ENCODE measurements at regions not wholly inside any gene's neighbourhood (a gene's known extent, or its start where the extent isn't known, plus 50 kb on each side); places are given as distances from the start of the nearest gene placed in this dataset.
"Not testable (repeated sequence)": the region's sequence is repeated elsewhere in the genome, so short reads cannot be mapped to it uniquely, and the experiment has no call there.

DNA sequence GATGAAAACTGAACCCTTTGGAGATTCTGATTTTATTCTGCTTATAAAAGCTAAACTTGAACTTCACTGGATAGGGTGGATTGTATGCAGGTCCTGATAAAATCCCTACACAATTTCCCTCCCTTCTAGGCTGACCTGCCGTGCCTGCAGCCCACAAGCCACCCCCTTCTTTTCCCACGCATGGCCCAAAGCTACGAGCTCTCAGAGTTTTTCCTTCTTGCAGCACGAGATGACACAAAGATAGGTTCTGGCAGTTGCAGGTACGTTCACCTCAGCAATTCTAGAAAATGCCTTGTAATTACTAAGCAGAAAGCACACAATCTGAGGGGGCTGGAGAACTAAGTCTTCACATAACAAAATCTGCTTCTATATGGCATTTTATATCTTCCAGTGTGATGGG is 110.6 kb upstream of the ATP8B1 start:
- no peak for DNase-seq

DNA sequence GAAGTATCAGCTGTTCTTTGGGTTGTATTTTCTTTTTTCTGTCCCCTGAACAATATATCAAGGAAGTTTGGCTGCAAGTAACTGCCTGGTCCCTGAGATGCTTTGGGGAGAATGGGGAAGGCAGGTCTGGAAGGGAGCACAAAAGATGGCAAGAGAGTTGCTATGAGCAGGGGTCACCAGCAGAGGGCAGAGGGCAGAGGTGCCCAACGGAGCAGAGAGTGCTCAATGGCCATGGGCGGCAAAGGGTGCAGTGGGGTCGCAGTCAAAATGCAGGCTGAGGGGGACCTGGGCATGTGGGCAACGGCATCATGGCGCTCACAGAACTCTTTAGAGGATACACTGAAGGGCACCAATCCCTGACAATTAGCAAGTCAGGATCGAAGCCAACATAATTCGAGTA is 107.7 kb upstream of the ATP8B1 start:
- no peak for DNase-seq

DNA sequence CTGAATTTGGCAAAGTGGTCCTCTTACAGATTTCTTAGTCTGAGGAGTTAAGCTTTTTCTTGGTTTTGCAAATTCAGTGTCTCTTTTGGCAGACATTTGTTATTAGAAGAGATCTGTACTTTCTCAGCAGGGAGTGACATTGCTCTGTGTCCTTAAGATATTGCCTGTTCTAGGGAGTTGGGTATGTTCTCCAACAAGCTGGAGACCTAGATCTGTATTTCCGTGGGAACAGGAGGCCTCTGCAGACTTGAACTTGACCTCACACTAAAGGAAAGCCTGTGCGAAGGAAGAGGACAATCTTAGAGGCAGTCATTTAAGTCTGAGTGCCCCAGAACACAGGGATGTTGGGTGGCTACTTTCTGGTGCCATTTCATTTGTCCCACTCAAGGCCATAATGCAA is 107.0 kb upstream of the ATP8B1 start:
- DNase-seq: no peak

DNA sequence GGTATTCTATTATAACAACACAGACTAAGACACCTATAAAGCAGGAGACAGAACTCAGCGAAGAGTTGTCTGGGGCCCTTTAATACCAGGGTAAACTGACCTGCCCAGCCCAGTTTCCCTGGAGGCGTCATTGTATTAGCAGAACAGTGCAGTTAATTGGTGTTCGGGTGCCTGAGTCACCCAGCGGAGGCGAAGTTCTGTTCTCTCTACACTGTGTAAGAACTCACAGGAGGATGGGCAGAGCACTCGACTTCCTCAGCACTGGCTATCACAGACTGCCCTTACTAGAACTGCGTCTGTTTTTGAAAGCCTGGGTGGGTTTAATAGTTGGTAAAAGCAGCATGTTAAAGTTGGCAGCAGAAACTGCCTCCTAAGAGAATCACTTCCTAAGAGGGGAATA is 106.5 kb upstream of the ATP8B1 start:
- DNase-seq: no peak

DNA sequence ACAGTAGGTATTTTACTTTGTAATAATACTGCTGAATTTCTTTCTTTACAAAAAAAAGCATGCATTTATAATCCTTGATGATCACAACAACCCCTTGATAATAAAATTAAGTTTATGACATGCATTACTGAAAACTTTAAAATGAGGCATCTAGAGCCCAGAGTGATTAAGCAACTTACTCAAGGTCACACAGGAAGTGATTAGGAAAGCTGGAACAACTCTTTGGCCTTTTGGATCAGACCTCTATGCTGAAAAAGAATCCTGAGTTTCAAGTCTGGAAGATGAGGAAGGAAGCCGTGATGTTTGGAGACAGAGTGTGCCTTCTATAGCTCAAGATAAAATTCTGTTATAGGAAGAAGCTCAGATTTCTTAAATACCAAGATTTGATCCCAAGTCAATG is 105.0 kb upstream of the ATP8B1 start:
- no peak for DNase-seq

DNA sequence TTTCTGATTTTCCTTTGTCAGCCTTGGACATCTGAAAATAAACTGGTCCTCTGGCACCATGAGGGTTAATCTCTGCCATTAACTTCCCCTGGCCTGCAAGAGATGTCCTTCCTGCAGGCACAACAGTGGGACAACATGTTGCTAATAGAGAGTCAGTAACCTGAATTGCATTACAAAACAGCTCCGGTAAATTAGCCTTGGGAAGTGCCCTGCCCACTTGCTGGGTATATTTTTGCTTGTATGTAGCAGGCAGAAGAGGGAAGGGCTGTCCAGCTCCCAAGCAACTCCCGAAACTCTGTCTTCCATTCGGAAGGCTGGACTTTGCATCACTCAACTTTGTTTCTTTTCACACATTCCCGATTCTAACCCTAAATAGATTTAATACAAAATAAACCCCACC is 104.4 kb upstream of the ATP8B1 start:
- no peak for DNase-seq

DNA sequence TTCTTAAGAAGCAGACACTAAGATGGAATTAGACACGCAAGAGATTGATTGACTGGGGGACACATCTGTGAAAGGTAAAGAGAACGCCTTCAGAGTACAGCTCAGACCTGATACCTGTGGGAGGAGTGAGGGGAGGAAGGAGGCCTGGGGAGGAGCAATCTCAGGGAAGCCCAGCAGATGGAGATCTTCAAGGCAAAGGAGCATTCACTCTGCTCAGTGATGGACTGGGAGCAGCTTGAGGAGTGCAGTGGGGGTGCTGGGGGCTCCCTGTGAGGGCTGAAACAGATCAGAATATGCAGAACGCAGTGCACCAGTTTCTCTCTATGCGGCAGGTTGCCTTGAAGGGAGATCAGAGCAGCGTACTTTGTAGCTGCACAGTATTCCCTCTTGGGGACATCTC is 103.7 kb upstream of the ATP8B1 start:
- DNase-seq: no peak

DNA sequence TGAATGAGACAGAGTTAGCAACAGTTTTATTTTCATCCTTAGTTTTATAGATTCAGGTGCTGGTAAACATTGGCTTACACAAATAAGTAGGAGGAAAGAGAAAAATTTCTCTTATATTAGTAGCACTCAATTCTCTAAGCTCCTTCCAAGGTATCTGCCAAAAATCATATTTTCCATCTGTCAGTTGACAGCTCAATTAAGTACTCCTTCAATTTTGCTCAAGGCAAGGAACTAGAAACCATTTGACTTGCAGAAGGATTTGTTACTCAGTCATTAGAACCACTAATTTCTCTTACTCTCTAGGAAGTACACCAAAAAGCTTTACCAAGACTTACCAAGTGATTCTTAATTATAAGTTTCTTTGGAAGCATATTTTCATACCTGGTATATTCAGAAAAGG is 101.4 kb upstream of the ATP8B1 start:
- DNase-seq: no peak

DNA sequence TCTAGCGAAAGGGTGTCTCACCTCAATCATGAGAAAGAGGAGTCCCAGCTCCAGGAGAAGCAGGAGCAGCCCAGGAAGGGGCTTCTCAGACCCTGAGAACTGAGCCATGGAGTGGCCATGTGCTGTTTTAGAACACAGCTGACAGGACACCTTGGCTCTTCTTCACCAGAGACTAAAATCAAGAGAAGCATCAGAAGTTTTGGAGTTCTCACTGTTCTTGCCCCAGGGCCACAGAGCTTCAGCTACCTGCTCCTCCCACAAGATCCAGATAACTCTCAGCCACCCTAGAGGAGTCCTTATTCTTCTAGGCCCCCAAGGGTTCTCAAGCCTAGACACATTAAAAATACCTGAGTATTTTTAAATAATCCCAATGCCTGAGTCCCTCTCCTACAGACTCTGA is 99.6 kb upstream of the ATP8B1 start:
- no peak for DNase-seq

DNA sequence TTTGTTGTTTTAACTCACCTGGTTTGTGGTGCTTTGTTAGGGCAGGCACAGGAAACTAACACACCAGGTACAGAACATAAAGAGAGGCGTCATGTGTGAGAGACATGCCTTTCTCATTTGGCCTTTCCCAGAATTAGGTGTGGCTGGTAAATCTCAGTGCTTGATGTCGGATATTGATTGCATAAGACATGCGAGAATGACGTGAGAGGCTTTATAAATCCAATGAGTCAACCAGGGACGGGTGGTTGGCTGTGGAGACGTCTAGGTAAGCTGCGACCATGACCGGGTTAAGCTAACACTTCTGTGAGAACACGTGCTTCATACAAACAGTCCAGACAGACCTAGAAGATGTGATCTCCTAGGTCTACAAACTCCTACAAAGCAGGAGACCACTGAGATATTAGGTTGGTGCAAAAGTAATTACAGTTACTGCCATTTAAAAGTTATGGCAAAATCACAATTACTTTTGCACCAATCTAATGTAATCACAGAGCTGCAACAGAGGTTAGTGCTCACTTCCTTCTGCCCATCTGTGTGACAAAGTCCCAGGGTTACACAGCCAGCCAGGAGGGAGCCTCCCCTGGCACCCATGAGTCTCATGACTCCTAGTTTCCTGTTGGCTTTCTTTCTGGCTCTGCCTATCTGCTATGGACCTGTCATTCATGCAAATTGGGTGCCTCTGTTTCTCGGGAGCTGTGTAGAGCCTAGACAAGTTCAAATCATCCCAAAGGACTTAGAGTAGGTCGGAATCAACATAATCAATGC is 98.9 kb upstream of the ATP8B1 start:
- no peak for DNase-seq

DNA sequence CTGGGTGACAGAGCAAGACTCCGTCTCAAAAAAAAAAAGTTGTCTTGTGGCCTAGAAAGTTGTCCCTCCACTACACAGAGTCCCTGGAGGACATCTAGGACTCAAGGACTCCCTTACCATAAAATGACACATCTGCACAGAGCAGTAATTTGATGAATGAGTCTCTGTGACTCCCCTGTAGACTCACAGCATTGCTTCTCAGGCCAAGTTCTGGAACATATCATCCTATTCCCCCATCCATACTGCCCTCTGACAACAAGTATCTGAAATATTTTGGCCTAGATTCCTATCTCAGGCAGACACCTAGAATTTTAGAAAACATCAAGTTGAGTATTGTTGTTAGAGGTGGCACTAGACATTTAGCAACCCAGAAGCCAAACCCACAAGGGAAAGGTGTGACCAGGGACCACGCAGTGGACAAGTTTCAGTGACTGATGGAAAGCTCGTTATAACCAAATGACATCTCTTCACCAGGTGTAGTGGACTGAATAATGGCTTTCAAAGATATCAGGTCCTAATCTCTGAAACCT is 97.9 kb upstream of the ATP8B1 start:
- no peak for DNase-seq

DNA sequence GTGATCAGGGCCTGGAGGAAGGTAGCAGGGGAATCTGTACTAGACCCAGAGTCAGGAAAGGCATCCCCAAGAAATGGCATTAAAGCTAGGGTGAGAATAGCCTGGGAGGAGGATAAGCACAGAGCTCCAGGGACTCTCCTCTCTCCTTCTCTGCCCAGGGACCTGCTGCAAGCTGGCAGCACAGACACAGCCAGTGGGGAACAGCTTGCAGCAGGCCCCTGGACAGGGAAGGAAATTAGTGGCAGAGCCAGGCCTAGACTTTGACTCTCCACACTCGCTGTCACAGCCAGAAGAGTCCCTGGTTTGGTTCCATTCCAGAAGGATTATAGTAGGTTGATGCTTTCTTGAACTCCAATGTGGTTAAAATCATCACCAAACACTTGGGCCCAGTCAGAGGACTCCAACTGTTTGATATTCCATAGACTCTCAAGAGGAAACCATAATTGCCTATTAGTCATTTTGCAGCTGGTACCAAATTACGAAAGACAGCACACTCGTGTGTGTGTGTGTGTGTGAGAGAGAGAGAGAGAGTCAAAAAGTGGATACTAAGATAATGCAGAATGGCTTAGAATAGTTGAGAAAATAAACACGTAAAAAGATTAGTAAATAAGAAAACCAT is 95.5 kb upstream of the ATP8B1 start:
- DNase-seq: no peak

DNA sequence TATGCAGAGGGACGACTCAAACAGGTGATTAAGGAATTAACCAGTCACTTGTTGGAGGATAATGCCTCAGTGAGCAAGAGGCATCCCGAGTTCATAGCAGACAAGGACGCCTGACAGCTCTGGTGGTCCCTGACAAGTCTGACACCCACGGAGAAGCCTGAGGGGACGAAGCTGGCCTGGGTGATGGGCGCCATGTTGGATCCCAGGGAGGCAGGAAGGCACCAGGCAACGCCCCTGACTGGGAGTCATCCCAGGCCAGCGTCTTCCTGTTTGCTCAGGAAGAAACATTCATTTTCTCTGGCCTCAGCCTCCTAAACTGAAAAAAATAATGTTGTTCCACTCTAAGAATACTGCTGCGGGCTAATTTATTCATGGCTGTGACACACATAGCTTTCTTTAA is 92.1 kb upstream of the ATP8B1 start:
- DNase-seq: no peak

DNA sequence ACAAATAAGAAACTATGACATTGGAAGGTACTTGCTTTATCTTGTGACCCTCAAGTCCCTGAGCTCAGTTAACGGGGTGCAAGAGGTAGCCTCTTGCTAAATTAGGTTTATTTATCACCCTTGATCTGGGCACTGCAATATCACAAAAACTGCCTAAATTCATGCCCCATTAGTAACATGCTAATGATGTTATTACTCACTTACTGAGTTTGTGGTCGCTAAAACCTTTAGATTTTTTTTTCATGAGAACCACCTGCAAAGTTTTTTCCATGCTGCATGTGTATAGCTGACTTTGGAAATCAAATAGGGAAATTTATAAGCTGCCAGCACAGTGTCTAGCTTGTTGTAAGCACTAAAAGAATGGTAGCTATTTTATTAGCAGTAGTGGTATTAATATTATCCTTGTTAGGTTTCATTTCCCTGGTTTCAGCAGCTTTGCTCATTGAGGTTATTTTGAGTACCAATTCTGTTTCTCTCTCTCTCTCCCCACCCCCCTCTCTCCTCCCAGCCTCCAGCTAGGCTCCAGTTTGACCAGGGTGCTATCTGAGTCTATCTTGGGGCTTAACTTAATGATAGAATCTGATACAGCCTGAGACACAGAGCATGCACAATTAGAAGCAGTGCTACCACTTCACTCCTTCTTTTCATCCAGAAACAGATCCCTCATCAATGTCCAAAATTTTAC is 88.7 kb upstream of the ATP8B1 start:
- no peak for DNase-seq

DNA sequence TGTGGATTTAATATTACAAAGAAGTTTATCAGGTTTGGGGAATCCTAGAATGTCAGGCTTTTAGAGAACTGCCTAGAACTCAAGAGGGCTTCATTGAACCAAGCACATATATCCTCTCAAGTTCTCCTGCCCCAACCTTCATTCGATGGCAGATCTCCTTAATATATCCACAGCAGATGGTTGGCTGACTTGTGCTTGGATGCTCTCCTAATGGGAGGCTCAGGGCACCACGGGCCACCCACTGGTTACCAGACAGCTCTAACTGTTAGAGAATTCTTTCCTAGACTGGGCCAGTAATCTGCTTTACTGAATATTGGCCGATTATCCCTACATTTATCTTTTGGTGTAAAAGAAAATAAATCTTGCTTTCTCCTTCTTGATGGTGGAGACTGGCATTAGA is 87.2 kb upstream of the ATP8B1 start:
- no peak for DNase-seq

DNA sequence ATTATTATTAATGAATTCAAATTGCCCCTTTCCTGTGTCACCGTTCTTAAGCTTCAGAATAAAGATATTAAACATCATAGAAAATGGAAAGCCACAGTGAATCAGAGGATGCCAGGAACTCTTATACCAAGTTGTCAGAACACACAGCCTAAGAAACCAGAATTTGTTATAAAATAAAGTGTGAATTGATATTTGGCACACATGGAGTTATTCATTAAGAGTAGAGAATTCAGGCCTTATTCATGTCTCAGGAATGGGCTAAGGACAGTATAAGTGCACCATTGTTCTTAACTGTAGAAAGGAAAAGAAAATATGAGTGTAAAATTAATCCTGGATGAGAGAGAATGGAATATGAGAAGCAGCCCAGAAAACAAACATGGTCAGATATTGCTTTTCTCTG is 86.7 kb upstream of the ATP8B1 start:
- DNase-seq: no peak

DNA sequence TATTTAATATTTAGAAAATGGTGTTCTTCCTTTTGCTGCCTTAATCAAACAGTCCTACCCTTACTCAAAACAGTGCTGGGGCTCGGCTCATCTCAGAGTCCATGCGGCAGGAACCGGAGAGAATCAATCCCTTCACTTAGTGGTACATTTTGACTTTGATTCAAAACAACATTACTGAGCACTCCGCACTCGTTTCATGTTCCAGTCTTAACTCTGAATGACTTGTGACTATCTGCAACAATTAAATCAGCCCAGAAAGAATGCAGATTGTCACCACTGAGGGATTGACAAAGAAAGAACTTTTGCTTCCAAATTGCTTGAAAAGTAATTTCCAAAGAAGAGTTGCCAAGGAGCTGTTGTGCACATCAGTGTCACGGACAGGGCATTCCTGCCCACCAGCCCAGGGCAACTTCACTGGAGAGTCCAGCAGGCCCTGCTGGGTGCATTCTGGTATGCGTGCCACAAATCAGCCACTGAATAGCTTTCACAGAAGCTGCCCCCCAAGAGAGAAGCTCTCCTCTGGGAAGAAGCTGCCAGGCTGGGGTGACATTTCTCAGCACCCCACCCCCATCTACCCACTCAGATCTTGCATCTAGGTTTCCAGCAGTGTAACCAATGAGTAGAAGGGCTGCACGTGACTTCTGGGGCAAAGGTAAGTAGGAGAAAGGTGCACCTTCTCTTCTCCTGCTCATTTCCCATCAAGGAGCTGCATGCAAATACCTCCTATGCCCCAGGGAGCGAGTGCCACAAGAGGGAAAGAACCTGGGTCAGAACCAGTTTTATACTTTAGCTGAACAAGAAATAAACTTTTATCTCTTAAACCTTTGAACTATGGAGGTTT is 84.6 kb upstream of the ATP8B1 start:
- no peak for DNase-seq

DNA sequence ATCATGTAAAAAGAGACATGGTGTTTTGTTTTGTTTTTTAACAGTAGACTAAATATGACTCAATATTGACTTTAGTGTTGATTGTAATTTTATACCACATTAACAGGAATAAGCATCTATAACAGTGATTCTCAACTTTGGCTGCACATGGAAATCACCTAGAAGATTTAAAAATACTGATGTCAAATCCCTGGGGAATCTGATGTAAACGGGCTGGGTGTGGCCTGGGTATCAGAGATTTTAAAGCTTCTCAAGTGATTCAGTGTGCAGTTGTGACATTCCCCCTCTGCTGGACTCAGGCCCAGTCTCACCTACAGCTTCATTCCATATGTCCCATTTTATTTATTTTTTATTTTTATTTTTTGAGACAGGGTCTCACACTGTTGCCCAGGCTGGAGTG is 82.8 kb upstream of the ATP8B1 start:
- no peak for DNase-seq

DNA sequence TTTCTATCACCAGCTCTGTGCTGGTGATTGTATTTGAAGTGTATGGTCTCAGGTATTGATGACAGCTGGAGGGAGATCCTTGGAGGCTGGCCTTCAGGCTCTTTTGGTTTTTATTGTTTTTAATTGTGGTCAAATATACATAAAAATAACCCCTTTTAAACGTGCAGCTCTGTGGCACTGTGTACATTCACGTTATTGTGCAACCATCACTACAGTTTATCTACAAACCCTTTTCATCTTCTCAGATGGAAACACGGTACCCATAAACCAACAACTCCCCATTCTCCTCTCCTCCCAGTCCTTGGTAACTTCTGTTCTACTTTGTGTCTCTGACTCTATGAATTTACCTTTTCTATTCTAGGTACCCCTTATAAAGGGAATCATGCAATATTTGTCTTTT is 79.3 kb upstream of the ATP8B1 start:
- no peak for DNase-seq

DNA sequence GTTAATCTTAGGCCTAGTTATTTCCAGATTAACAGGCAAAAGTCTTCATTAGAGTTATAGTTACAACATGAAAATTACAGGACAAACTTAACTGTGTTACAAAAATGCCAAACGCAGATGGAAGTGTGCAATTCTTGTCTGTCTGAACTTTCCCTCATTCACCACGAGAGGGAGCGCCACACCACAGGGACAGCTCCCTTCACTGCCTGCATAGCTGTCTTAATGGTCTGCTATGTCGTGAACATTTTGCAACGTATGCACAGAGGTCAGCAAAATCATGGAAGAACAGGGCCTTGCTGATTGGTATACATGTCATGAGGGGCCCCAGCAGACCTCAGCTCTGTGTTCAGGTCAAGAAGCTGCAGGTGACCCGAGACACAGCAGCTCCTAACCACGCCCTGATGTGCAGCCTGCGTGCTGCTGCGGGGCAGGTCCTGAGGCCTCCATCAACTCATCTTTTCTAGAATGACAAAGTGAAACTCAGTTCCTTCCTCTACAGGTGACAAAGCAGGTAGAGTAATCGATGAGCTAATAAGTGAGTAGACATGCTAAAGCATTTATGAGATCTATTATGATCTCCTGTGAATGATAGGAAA is 78.8 kb upstream of the ATP8B1 start:
- peak; percentile 27 to 31 for DNase-seq

DNA sequence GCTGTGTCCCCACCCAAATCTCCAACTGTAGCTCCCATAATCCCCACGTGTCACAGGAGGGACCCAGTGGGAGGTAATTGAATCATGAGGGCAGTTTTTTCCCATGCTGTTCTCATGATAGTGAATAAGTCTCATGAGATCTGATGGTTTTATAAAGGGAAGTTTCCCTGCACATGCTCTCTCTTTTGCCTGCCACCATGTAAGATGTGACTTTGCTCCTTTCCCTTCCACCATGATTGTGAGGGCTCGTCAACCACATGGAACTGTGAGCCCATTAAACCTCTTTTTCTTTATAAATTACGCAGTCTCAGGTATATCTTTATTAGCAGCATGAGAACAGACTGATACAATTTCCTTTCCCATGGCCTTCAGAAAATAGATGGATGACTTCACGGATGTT is 76.8 kb upstream of the ATP8B1 start:
- not testable (repeated sequence) for DNase-seq

DNA sequence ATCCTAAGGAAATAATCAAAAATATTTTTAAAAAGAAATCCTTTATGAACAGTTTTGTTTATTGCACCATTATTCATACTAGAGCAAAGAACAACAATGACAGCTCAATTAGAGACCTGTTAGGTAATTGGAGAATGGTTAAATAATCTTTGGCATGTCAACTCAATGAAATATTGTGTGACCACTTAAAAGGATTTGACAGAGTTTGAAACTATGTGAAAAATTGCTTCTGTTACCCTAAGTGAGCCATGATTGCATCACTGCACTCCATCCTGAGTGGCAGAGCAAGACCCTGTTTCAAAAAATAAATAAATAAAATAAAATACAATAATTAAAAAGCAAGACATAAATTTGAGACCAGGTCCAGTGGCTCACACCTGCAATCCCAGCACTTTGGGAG is 66.1 kb upstream of the ATP8B1 start:
- DNase-seq: no peak

DNA sequence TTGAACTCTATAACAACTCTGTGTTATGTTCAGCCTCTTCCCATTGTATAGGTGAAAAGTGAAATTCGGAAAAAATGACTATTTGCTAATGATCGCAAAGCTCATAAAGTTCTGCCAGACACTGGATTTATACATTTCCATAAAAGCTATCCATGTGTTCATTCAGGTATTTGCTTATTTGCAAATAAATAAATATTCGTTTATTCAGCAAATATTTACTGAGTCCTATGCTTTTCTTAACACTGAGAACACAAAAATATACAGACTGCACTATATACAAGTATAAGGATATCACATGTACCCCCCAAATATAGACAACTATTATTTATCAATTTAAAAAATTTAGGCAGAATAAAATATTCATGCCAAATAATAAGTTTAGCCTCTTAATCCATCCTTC is 63.2 kb upstream of the ATP8B1 start:
- no peak for DNase-seq
